Tibial artery (tissue), 4 donors: ENCODE measurements at regions not wholly inside any gene's neighbourhood (a gene's known extent, or its start where the extent isn't known, plus 50 kb on each side); places are given as distances from the start of the nearest gene placed in this dataset.
"Not testable (repeated sequence)": the region's sequence is repeated elsewhere in the genome, so short reads cannot be mapped to it uniquely, and the experiment has no call there.

ENCODE experiments used
- DNase-seq, 2 donors: peaks; one replicate each; pipeline ENCODE4 v3.0.0-alpha.2; 2019
- H3K27ac ChIP-seq, 2 donors: fragments of 200-600 bp; sonication (generic) in 1 of 2; 1 replicate in 1 of 2; 2 replicates in 1 of 2; pipeline ENCODE4 v1.5.1; 2018 to 2019; ENCODE audit warnings: mild to moderate bottlenecking in 1 of 2
- H3K27me3 ChIP-seq, 2 donors: fragments of 200-600 bp; sonication (generic) in 1 of 2; one replicate each; pipeline versions ENCODE4 v1.5.1 to v1.6.0; 2016 to 2019
- H3K36me3 ChIP-seq, 3 donors: fragments of 200-600 bp; sonication (generic) in 2 of 3; one replicate each; pipeline ENCODE4 v1.5.1; 2016 to 2019; ENCODE audit warnings: mild to moderate bottlenecking in 2 of 3
- H3K4me1 ChIP-seq, 4 donors: fragments of 200-600 bp; sonication (generic) in 2 of 4; 1 replicate in 3 of 4; 2 replicates in 1 of 4; pipeline ENCODE4 v1.5.1; 2016 to 2019
- H3K4me3 ChIP-seq, 2 donors: fragments of 200-600 bp; sonication (generic) in 1 of 2; 1 replicate in 1 of 2; 2 replicates in 1 of 2; pipeline ENCODE4 v1.5.1; 2018 to 2019; ENCODE audit warnings: mild to moderate bottlenecking in 2 of 2
- H3K9me3 ChIP-seq, 3 donors: fragments of 200-600 bp; sonication (generic) in 1 of 3; one replicate each; pipeline ENCODE4 v1.5.1; 2016 to 2019
- intact Hi-C: fragments of 100-400 bp; cut with DNase I; formaldehyde crosslinking; loops from one replicate; pipeline ENCODE4 v1.15.0; 2023; ENCODE audit warnings: low total_unique reads
- TF ChIP-seq, protein P1 (sequence below), 2 experiments: fragments of 200-600 bp in 1 of 2; fragments of 450-650 bp in 1 of 2; IDR thresholded peaks; one replicate each; pipeline ENCODE4 v1.5.1; 2017 to 2019; ENCODE audit warnings: antibody characterized with exemption in 2 of 2, mild to moderate bottlenecking in 1 of 2, moderate library complexity in 1 of 2

DNA sequence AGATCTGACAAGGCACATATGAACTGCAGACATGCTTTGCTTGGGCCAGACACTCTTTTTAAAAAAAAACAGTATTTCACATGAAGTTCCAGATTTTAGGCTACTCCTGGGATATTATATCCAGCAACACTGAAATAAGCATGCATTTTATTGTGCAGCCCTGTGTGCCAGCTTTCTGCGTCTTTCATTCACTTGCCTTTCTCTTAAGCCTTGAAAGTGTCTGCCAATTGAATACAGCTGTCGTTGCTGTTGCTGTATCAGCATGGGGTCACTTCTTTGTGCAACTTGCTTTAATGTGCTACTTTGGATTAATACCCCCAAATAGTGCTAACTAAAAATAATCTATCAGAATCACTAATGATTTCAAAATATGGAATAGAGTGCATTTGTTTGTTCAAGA is 657.8 kb downstream of the SLITRK6 start:
- H3K27me3 ChIP-seq = no peaks in the 10 kb centered on the region
- DNase-seq = no peak
- H3K27ac ChIP-seq = no peak overlapping the region
- H3K4me3 ChIP-seq = no peak overlapping the region
- H3K4me1 ChIP-seq = no peaks in the 10 kb centered on the region
- TF ChIP-seq, protein P1, sequence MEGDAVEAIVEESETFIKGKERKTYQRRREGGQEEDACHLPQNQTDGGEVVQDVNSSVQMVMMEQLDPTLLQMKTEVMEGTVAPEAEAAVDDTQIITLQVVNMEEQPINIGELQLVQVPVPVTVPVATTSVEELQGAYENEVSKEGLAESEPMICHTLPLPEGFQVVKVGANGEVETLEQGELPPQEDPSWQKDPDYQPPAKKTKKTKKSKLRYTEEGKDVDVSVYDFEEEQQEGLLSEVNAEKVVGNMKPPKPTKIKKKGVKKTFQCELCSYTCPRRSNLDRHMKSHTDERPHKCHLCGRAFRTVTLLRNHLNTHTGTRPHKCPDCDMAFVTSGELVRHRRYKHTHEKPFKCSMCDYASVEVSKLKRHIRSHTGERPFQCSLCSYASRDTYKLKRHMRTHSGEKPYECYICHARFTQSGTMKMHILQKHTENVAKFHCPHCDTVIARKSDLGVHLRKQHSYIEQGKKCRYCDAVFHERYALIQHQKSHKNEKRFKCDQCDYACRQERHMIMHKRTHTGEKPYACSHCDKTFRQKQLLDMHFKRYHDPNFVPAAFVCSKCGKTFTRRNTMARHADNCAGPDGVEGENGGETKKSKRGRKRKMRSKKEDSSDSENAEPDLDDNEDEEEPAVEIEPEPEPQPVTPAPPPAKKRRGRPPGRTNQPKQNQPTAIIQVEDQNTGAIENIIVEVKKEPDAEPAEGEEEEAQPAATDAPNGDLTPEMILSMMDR (IDR thresholded peaks at IDR 0.05) = no peak
- H3K9me3 ChIP-seq = no peaks in the 10 kb centered on the region
- intact Hi-C loops = no loop called here
- no peaks in the 10 kb centered on the region for H3K36me3 ChIP-seq

DNA sequence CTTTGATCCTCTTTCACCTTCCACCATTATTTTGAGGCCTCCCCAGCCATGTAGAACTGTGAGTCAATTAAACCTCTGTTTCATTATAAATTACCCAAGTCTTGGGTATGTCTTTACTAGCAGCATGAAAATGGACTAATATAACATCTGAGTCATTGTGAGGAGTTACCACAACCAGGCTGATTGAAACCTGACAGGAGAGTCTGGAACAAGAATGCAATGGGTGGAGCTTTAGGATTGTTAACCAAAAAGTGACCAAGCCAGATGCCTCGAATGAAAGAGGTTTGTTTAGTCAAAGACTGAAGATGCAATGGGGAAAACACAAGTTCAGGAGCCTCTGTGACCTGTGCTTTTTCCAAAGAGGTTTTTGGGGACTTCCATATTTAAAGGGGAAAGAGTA is 659.0 kb downstream of the SLITRK6 start:
- H3K4me3 ChIP-seq = no peak overlapping the region
- H3K4me1 ChIP-seq = no peaks in the 10 kb centered on the region
- H3K27ac ChIP-seq = no peak overlapping the region
- H3K36me3 ChIP-seq = no peaks in the 10 kb centered on the region
- no peaks in the 10 kb centered on the region for H3K27me3 ChIP-seq
- TF ChIP-seq, protein P1 (IDR thresholded peaks at IDR 0.05) = no peak
- no peak for DNase-seq
- intact Hi-C loops = no loop called here
- no peaks in the 10 kb centered on the region for H3K9me3 ChIP-seq

DNA sequence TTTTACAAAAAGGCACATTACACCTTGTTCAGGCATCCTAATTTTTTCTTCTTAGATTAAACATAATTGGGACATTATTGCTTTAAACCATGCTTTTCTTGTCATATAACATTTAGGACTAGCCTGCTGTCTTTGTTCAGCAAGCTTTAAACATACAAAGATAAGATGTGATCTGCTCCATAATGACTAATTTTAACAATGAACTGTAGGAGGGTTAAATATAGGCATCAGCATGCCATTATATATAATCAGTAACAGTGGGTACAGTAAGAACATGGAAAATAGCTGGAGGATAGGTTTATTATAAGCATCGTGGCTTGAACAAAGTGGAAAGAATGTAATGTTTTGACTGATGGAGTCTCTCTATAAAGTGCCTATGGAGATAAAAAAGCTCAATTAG is 661.7 kb downstream of the SLITRK6 start:
- no peaks in the 10 kb centered on the region for H3K9me3 ChIP-seq
- DNase-seq = no peak
- H3K4me3 ChIP-seq = no peak overlapping the region
- TF ChIP-seq, protein P1 (IDR thresholded peaks at IDR 0.05) = no peak
- intact Hi-C loops = no loop called here
- no peak overlapping the region for H3K27ac ChIP-seq
- H3K36me3 ChIP-seq = no peaks in the 10 kb centered on the region
- no peaks in the 10 kb centered on the region for H3K4me1 ChIP-seq
- no peaks in the 10 kb centered on the region for H3K27me3 ChIP-seq

DNA sequence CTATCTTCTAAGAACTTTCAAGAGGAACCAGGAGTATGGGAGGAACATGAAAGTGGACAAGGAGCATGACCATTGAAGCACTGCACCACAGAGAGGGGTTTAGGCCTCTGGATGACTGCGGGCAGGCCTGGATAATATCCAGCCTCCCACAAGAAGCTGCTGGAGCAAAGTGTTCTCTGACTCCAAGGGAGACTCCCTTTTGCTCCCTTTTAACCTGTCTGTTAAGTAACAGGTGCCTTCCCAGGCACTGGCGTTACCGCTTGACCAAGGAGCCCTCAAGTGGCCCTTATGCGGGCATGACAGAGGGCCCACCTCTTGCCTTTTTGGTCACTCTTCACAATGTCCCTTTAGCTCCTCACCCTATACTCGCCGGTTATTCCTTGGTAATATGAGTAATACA is 666.2 kb downstream of the SLITRK6 start:
- no peak for DNase-seq
- H3K9me3 ChIP-seq = no peaks in the 10 kb centered on the region
- intact Hi-C loops = no loop called here
- no peaks in the 10 kb centered on the region for H3K36me3 ChIP-seq
- H3K4me3 ChIP-seq = no peak overlapping the region
- H3K27ac ChIP-seq = no peak overlapping the region
- no peaks in the 10 kb centered on the region for H3K27me3 ChIP-seq
- no peaks in the 10 kb centered on the region for H3K4me1 ChIP-seq
- TF ChIP-seq, protein P1 (IDR thresholded peaks at IDR 0.05) = no peak

DNA sequence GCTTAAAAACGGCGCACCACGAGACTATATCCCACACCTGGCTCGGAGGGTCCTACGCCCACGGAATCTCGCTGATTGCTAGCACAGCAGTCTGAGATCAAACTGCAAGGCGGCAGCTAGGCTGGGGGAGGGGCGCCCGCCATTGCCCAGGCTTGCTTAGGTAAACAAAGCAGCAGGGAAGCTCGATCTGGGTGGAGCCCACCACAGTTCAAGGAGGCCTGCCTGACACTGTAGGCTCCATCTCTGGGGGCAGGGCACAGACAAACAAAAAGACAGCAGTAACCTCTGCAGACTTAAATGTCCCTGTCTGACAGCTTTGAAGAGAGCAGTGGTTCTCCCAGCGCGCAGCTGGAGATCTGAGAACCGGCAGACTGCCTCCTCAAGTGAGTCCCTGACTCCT is 675.7 kb downstream of the SLITRK6 start:
- H3K36me3 ChIP-seq, DNase-seq, H3K4me3 ChIP-seq, H3K27ac ChIP-seq, H3K4me1 ChIP-seq, H3K27me3 ChIP-seq, intact Hi-C loops, H3K9me3 ChIP-seq: not testable (repeated sequence)

DNA sequence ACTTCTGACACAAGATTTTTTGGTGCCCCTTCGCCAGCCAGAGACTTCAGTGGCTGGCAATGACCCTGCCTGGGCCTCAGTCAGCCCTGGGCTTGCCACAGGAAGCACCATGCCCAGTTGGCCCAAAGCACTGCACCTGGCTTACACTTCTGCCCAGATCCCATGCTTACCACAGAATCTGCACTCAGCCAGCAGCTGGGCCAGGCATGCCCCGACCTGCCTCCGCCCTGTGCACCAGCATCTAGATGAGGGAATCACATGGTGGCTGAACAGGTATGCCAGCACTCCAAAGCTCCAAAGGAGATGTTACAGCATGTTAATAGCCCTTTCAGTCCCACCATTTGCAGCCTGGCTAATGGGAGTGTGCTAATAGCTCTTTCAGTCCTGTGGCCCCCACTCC is 690.9 kb downstream of the SLITRK6 start:
- DNase-seq = no peak
- H3K4me3 ChIP-seq = no peak overlapping the region
- no peaks in the 10 kb centered on the region for H3K27me3 ChIP-seq
- H3K9me3 ChIP-seq = no peaks in the 10 kb centered on the region
- intact Hi-C loops = no loop called here
- no peaks in the 10 kb centered on the region for H3K36me3 ChIP-seq
- no peaks in the 10 kb centered on the region for H3K4me1 ChIP-seq
- TF ChIP-seq, protein P1 (IDR thresholded peaks at IDR 0.05) = no peak
- H3K27ac ChIP-seq = no peak overlapping the region
